ENCODE measurements at regions not wholly inside any gene's neighbourhood (a gene's known extent, or its start where the extent isn't known, plus 50 kb on each side); places are given as distances from the start of the nearest gene placed in this dataset.
"Not testable (repeated sequence)": the region's sequence is repeated elsewhere in the genome, so short reads cannot be mapped to it uniquely, and the experiment has no call there.

DNA sequence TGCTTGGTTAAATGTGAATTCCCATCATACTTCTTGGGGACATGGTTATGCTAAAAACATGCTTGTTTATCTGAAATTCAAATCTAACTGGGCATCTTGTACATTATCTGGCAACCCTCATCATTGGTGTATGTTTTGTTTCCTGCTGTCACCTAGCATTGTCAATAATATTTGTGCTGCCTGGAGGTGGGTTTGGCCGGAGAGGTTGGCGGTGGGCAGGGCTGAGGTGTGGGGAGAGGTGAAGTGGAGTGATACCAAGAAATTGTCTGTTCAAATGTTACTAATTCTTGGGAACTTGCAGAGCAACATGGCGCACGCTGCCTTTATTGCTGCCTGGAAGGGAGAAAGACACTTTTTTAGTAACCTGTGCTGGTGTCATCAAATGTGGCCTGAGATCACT lies 280.5 kb downstream of the VRK1 start:
- DNase-seq: no peak

GRCh38 chr14:97080991-97081390 lies 283.8 kb downstream of the VRK1 start:
- no peak for DNase-seq

DNA sequence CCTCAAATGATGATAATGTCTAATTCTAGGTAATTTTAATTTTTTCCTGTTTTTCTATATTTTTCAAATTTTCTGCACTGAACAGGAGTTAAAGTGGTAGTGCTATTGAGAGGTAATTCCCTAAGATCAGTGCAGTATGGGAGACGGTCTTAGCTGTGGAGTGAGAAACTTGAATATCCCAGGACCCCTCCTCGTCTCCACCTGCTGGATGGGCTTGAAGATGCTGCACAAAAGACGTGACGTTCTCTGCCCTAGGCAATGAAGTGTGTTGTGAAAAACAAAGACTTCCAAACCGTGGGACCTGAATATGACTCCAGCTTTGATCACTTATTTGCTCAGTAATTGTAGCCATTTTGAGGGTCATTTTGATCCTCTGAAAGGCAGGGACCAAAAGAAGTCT lies 298.1 kb downstream of the VRK1 start:
- DNase-seq: no peak

- no peak for DNase-seq
Observed at GRCh38 chr14:97097296-97097695, 300.1 kb downstream of the VRK1 start.

DNA sequence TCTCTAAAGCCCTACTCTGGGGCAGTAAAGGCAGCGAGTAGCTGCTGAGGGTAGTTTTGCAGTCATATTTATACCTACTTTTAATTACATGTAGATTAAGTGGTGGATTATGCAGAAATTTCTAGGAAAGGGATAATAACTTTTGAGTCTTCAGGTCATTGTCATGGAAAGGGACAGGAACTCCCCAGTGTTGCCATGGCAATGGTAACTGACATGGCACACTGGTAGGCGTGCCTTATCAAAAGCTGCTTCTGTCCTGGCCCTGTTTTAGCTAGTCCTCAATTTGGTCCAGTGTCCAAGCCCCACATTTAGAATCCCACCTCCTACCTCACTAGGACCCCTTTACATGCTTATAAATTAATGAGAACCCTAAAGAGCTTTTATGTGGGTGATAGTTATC lies 303.1 kb downstream of the VRK1 start:
- no peak for DNase-seq

DNA sequence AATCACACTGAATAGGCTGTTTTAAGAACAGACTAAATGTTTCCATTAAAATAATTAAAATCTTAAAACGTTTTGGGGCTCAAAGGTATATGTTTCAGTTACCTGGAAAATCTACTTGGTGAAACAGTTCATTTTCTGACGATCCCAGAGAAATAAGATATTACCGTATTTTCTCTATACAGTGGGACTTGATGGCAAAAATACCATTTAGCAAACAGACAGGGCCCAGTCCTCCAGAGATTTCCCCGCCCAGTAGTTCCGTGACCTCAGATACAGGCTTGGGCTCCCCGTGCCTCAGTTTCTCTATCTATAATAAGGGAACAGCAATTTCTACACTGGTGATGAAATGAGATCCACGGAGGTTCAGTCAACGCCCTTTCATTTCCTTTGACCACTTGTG lies 304.4 kb downstream of the VRK1 start:
- no peak for DNase-seq

- DNase-seq: no peak
Observed at GRCh38 chr14:97104029-97104428, 306.8 kb downstream of the VRK1 start.

GRCh38 chr14:97106166-97106565 lies 309.0 kb downstream of the VRK1 start:
- no peak for DNase-seq

DNA sequence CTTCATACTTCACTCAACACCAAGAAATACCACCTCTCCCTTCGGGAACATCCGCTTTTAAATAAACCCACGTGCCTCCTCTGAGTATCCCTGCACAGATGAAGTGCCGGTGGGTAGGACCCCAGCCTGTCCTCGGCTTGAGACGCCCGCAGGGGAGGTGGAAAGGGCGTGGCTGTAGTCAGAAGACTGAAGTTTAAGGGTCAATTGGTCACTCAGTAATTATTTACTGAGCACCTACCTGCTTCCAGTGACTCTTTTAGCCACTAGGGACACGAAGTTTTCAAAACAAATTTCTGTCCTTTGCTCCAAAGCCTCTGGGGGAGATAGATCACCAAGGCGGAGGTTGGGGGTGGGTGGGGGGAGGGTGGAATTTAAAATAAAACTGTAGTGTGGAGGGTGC lies 309.4 kb downstream of the VRK1 start:
- no peak for DNase-seq

- no peak for DNase-seq
Observed at GRCh38 chr14:97107080-97107479, 309.9 kb downstream of the VRK1 start.

DNA sequence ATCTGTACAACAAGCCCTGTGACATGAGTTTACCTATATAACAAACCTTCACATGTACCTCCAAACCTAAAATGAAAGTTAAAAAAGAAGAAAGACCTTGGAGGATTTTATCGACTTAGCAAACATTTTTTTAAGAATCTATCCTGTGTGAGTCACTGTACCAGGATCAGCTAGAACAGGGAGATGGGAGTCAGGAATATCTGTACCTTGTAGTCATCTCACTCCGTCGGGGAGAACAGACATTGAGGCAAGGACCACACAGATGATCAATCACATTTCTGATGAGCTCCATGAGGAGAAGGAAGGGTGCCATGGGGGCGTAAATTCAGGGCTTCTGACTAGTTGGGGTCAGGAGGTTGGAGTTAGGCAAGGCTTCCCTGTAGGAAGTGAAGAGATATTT lies 310.6 kb downstream of the VRK1 start:
- no peak for DNase-seq

DNA sequence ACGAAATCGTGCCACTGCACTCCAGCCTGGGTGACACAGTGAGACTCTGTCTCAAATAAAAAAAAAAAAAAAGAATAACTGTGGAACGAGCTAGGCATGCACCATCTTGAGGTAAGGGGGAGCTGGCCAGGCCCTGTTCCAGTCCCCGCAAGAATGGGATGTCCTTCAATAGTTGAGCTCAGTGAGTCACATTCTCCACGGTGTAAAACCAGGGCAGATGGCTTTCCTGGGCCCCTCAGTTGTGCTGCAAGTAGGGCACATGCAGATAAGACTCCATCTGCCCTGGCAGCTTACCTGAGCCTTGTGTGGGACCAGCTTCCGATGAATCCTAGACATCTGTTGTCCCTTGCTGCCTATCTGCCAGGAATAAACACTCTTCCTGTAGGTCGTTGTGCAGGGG lies 312.1 kb downstream of the VRK1 start:
- DNase-seq: no peak

DNA sequence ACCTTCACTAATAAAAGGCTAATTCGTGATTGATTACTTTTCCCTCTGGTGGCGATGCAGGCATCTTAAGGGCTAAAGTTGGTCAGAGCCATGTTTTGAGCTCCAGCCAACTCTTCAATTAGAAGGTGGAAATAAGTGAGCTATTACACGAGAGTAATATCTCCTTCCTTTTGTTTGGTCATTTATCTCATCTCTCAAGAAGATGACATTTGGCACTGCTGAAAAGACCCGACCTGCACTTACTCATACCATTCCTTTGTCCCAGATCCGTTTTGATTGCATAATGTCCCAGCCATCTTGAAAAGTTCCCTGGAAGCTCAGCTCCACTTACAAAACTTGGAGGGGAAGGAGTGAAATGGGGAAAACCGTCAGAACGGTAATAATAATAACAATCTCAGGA lies 316.2 kb downstream of the VRK1 start:
- DNase-seq: no peak

DNA sequence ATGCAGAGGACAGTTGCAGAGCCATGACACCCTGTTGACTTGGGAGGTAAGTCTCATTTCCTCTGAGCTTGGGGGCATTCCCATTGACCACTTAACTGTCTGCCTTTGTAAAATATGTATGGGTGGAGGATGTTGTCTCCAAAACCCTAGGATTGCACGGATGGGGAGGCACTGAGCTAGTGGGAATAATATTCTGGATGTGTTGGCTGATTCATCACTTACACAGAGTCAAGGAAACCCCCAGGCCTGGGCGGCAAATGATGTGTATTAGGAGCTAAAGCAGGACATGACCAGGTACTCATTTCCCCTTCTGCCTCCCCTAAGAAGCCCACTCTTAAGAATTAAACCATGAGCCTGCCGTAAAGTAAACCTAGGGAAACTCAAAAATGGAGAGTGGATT lies 319.4 kb downstream of the VRK1 start:
- DNase-seq: no peak

- DNase-seq: no peak
Observed at GRCh38 chr14:97117693-97118092, 320.5 kb downstream of the VRK1 start.

GRCh38 chr14:97120204-97120603 lies 323.0 kb downstream of the VRK1 start:
- DNase-seq: no peak

GRCh38 chr14:97120611-97121031 lies 323.4 kb downstream of the VRK1 start:
- DNase-seq: no peak

- DNase-seq: no peak
Observed at GRCh38 chr14:97129639-97130038, 332.5 kb downstream of the VRK1 start.

DNA sequence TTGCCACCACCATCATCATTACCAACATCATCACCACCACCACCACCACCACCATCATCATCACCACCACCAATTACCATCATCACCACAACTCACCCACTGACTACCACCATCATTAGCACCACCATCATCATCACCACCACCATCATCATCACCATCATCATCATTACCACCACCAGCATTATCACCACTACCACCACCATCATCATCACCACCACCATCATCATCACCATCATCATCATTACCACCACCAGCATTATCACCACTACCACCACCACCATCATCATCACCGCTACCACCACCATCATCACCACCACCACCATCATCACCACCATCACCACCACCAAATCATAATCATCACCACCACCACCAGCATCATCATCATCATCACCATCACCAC lies 338.7 kb downstream of the VRK1 start:
- DNase-seq: not testable (repeated sequence)

DNA sequence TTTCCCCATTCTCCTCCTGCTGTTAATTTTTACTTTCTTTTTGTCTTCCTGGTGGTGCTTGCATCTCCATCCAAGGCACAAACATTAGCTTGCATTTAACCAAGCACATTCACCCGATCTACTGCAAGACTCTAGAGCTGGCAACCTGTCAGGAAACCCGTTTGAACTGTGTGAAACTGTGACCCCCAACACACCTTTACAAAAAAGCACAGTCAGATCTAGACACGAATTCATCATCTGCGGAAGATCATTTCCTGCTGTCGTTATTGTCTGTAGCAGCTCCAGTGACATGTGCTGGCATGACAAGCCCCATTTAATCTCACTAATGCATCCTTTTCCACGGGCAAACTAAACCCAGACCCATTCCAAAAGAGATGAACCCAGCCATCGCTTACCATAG lies 340.5 kb downstream of the VRK1 start:
- no peak for DNase-seq

GRCh38 chr14:97138801-97139200 lies 341.6 kb downstream of the VRK1 start:
- no peak for DNase-seq

- DNase-seq: no peak
Observed at GRCh38 chr14:97143011-97143410, 345.8 kb downstream of the VRK1 start.

DNA sequence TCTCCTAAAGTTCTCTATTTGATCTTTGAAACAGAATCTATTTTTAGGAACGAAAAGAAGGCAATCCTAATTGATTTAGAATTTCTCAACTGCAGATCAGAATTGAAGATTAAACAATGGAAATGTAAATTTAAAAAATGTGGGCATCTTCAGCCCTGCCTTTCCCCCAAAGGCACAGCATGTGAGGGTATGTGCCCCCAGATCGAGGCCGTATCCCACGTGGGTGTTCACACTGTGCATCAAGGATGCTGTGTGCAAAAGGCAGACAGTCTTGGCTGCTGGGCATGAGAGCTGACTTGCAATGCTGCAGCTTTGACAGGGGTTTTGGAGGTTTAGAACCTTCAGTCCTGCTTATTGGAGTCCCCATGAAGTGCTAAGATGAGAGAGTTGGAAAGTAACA lies 346.3 kb downstream of the VRK1 start:
- DNase-seq: no peak

DNA sequence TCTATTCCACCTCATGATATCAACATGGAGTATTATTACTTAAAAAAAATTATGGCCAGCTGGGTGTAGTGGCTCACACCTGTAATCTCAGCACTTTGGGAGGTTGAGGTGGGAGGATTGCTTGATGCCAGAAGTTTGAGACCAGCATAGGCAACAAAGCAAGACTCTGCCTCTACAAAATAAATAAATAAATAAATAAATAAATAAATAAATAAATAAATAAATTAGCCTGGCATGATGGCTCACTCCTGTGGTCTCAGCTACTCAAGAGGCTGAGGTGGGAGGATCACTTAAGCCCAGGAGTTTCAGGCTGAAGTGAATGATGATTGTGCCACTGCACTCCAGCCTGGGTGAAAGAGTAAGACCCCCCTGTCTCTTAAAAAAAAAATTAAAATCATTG lies 350.8 kb downstream of the VRK1 start:
- DNase-seq: not testable (repeated sequence)

- no peak for DNase-seq
Observed at GRCh38 chr14:97149775-97150174, 352.6 kb downstream of the VRK1 start.

GRCh38 chr14:97153527-97153926 lies 356.3 kb downstream of the VRK1 start:
- DNase-seq: no peak

Data from NCI-H446 treated with DMSO at 0.1 percent for 48 hours (cell line).